ENCODE measurements at regions not wholly inside any gene's neighbourhood (a gene's known extent, or its start where the extent isn't known, plus 50 kb on each side); places are given as distances from the start of the nearest gene placed in this dataset.

- TF ChIP-seq POLR2AphosphoS5 (IDR thresholded peaks at IDR 0.05): no peak
- no peak for TF ChIP-seq CTCF (IDR thresholded peaks at IDR 0.05)
- no peak for TF ChIP-seq POLR2A (IDR thresholded peaks at IDR 0.05; ENCODE audit: low read depth)
- no peak for TF ChIP-seq EP300 (IDR thresholded peaks at IDR 0.05)
Observed at GRCh38 chr14:96953087-96953874, 156.1 kb downstream of the VRK1 start.
